T-helper 1 cell treated with Interleukin-12 subunit alpha and Interleukin-12 subunit beta and Interleukin-4 antibody, amounts not matched to agents 30 μg/mL and 1 μg/mL, for 36 hours (primary cell): ENCODE measurements at regions not wholly inside any gene's neighbourhood (a gene's known extent, or its start where the extent isn't known, plus 50 kb on each side); places are given as distances from the start of the nearest gene placed in this dataset.
"Not testable (repeated sequence)": the region's sequence is repeated elsewhere in the genome, so short reads cannot be mapped to it uniquely, and the experiment has no call there.

Source experiments
- H3K27ac Mint-ChIP-seq: one replicate; pipeline ENCODE4 v1.8.0; 2021; ENCODE audit warnings: mild to moderate bottlenecking, mixed read lengths
- H3K27me3 Mint-ChIP-seq: one replicate; pipeline ENCODE4 v1.8.0; 2021; ENCODE audit warnings: low read depth, mixed read lengths
- H3K36me3 Mint-ChIP-seq: one replicate; pipeline ENCODE4 v1.8.0; 2021; ENCODE audit warnings: low read depth, mixed read lengths
- H3K4me1 Mint-ChIP-seq: one replicate; pipeline ENCODE4 v1.8.0; 2021; ENCODE audit warnings: low read depth, mixed read lengths
- H3K4me3 Mint-ChIP-seq: one replicate; pipeline ENCODE4 v1.8.0; 2021; ENCODE audit warnings: mild to moderate bottlenecking, moderate library complexity, mixed read lengths
- H3K9me3 Mint-ChIP-seq: one replicate; pipeline ENCODE4 v1.8.0; 2021; ENCODE audit warnings: mixed read lengths

DNA sequence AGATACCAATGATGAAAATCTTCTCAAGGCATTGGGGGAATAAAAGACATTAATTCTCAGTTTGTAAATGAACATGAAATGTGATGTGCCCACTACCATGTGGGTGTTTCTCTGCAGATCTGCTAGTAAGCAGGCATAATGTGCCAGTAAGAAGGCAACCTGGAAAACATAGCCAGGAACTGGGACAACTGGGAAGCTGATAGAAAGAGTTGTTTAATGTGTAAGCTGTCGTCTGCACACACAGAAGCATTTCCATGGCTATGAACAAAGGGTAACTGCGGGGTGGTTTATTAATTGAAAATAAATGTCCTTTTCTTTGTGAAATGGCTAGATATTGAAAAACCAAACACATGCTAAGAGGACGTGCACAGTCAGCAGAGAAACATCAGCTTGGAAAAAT is 52.0 kb downstream of the ZC3H11B start:
- H3K36me3 Mint-ChIP-seq = no peaks in the 10 kb centered on the region
- H3K27me3 Mint-ChIP-seq = no peaks in the 10 kb centered on the region
- no peaks in the 10 kb centered on the region for H3K9me3 Mint-ChIP-seq
- H3K27ac Mint-ChIP-seq = no peak overlapping the region
- no peak overlapping the region for H3K4me3 Mint-ChIP-seq
- H3K4me1 Mint-ChIP-seq = no peaks in the 10 kb centered on the region

DNA sequence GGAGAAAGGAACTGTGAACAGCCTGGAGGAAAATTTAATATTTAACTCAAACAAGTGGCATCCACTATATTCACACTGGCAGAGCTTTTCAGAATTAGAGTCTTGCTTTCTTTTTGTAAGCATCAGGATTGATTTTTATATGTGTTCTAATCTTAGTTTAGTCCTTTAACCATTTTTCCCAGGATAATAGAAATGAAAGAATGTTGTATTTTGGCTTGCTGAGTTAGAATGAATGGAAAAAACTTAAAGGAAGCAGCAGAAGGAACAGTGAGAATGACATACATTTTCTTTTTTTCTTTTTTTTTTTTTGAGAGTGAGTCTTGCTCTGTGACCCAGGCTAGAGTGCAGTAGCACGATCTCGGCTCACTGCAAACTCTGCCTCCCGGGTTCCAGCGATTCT is 53.0 kb downstream of the ZC3H11B start:
- no peak overlapping the region for H3K27ac Mint-ChIP-seq
- H3K4me3 Mint-ChIP-seq = no peak overlapping the region
- H3K36me3 Mint-ChIP-seq = no peaks in the 10 kb centered on the region
- no peaks in the 10 kb centered on the region for H3K9me3 Mint-ChIP-seq
- no peaks in the 10 kb centered on the region for H3K27me3 Mint-ChIP-seq
- H3K4me1 Mint-ChIP-seq = no peaks in the 10 kb centered on the region

DNA sequence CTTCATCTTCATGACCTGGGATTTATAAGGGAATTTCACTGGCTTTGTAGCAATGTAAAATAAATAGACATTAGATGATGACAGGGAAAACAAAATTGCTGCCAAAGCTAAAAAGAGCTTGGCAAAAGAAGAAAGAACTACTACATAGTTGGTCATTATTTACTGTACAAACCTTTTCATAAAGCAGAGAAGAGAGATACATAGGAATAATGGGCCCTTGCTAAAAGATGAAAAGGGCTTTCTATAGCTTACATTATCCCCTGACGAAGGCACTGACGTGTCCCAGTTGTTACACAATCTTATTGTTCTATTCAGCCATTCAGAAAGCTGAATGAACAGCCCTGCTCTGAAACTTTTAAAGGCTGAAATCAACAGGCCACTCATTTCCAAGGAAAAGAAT is 57.1 kb downstream of the ZC3H11B start:
- Mint-ChIP-seq H3K9me3 (no peaks in the 10 kb centered on the region), H3K27ac (no peak overlapping the region), H3K4me1 (no peaks in the 10 kb centered on the region), H3K36me3 (no peaks in the 10 kb centered on the region), H3K27me3 (no peaks in the 10 kb centered on the region), H3K4me3 (no peak overlapping the region)

GRCh38 chr1:219555031-219555692 is 57.7 kb downstream of the ZC3H11B start:
- no peaks in the 10 kb centered on the region for H3K27me3 Mint-ChIP-seq
- H3K36me3 Mint-ChIP-seq = no peaks in the 10 kb centered on the region
- H3K9me3 Mint-ChIP-seq = no peaks in the 10 kb centered on the region
- no peaks in the 10 kb centered on the region for H3K4me1 Mint-ChIP-seq
- no peak overlapping the region for H3K27ac Mint-ChIP-seq
- no peak overlapping the region for H3K4me3 Mint-ChIP-seq

- H3K4me1 Mint-ChIP-seq = no peaks in the 10 kb centered on the region
- H3K36me3 Mint-ChIP-seq = no peaks in the 10 kb centered on the region
- H3K4me3 Mint-ChIP-seq = no peak overlapping the region
- no peaks in the 10 kb centered on the region for H3K27me3 Mint-ChIP-seq
- no peaks in the 10 kb centered on the region for H3K9me3 Mint-ChIP-seq
- no peak overlapping the region for H3K27ac Mint-ChIP-seq
Observed at GRCh38 chr1:219553934-219554502, 58.9 kb downstream of the ZC3H11B start.

DNA sequence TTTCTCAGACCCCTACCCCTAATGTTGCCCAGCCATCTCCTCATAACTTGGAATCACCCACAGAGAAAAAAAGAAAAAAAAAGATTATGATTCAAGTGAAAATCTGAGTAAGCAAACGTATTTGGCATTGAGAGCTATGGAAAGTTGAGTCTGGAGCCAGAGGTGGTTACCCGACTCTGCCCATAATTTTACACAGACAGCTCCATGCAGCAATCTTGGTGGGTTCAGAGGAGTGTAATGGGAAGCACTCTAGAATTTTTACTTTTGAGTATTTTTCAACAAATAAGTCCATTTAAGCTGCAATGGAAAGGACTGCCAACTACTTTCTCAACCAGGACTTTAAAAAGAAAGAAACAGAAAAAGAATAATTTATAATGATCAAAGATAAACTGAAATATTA is 62.7 kb downstream of the ZC3H11B start:
- Mint-ChIP-seq H3K36me3 (no peaks in the 10 kb centered on the region), H3K9me3 (no peaks in the 10 kb centered on the region), H3K4me1 (no peaks in the 10 kb centered on the region)

GRCh38 chr1:219549215-219549614 is 63.7 kb downstream of the ZC3H11B start:
- no peaks in the 10 kb centered on the region for H3K9me3 Mint-ChIP-seq
- H3K4me1 Mint-ChIP-seq = no peaks in the 10 kb centered on the region
- H3K36me3 Mint-ChIP-seq = no peaks in the 10 kb centered on the region
- H3K27me3 Mint-ChIP-seq = no peaks in the 10 kb centered on the region
- H3K27ac Mint-ChIP-seq = no peak overlapping the region
- no peak overlapping the region for H3K4me3 Mint-ChIP-seq

More for the DNA sequence above, 62.7 kb downstream of the ZC3H11B start:
- Mint-ChIP-seq H3K27ac (no peak overlapping the region), H3K4me3 (no peak overlapping the region), H3K27me3 (no peaks in the 10 kb centered on the region)

GRCh38 chr1:219548386-219548785 is 64.5 kb downstream of the ZC3H11B start:
- H3K4me3 Mint-ChIP-seq = no peak overlapping the region
- H3K4me1 Mint-ChIP-seq = no peaks in the 10 kb centered on the region
- H3K27me3 Mint-ChIP-seq = no peaks in the 10 kb centered on the region
- no peaks in the 10 kb centered on the region for H3K9me3 Mint-ChIP-seq
- no peak overlapping the region for H3K27ac Mint-ChIP-seq
- no peaks in the 10 kb centered on the region for H3K36me3 Mint-ChIP-seq

GRCh38 chr1:219545756-219546155 is 67.1 kb downstream of the ZC3H11B start:
- not testable (repeated sequence) for H3K27ac Mint-ChIP-seq, H3K4me3 Mint-ChIP-seq, H3K9me3 Mint-ChIP-seq, H3K27me3 Mint-ChIP-seq, H3K36me3 Mint-ChIP-seq, H3K4me1 Mint-ChIP-seq

- no peaks in the 10 kb centered on the region for H3K36me3 Mint-ChIP-seq
- no peak overlapping the region for H3K27ac Mint-ChIP-seq
- H3K9me3 Mint-ChIP-seq = no peaks in the 10 kb centered on the region
- H3K27me3 Mint-ChIP-seq = no peaks in the 10 kb centered on the region
- H3K4me3 Mint-ChIP-seq = no peak overlapping the region
- no peaks in the 10 kb centered on the region for H3K4me1 Mint-ChIP-seq
Observed at GRCh38 chr1:219544163-219544846, 68.6 kb downstream of the ZC3H11B start.

DNA sequence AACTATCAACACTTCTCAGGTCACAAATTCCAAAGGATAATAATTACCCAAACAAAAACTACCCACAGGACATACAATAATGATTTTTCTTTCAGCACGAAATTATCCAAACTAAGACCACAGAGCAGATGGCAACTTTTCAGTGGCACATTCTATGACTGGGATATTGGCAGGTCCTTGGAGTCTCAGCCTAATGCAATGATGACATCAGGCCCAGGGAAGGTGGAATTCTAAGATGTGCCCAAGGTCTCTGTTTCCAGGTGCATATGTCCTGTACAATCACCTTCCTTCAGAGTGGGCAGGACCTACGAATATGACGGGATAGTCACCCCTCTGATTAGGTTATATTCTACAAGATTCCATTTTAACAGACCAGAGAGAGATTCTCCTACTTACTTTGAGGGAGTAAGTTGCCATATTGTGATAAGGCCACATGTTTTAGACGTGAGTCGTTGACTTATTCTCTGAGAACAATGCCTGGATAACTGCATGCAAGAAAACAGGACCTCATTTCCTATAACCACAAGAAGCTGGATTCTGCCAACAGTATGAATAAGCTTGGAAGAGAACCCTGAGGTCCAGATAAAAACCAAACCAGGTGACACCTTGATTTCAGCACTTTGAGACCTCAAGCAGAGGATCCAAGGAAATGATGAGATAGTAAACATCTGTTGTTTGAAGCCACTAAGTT is 69.9 kb downstream of the ZC3H11B start:
- H3K27ac Mint-ChIP-seq = no peak overlapping the region
- no peaks in the 10 kb centered on the region for H3K9me3 Mint-ChIP-seq
- H3K27me3 Mint-ChIP-seq = no peaks in the 10 kb centered on the region
- no peaks in the 10 kb centered on the region for H3K36me3 Mint-ChIP-seq
- no peaks in the 10 kb centered on the region for H3K4me1 Mint-ChIP-seq
- no peak overlapping the region for H3K4me3 Mint-ChIP-seq

DNA sequence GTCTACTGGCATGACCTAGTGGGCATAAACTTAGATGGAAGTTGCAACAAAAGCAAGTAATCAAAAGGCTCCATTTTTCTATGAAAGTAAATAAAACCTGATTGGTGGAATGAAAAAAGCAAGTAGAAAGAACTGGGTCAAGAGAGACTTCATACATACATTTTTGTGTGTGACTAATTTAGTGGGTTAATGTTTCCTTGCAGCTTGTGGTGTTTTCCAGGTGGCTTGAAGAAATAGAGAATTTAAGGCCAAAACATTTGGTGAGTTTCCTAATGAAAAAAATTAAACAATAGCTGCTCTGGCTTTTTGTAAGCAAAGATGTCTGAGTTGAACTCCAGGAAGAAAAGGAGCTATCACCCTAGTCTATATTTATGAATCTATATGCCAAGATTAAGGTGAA is 71.0 kb downstream of the ZC3H11B start:
- Mint-ChIP-seq H3K9me3 (no peaks in the 10 kb centered on the region), H3K36me3 (no peaks in the 10 kb centered on the region), H3K27ac (no peak overlapping the region), H3K4me1 (no peaks in the 10 kb centered on the region), H3K27me3 (no peaks in the 10 kb centered on the region), H3K4me3 (no peak overlapping the region)

- Mint-ChIP-seq H3K4me1 (no peaks in the 10 kb centered on the region), H3K27me3 (no peaks in the 10 kb centered on the region), H3K9me3 (no peaks in the 10 kb centered on the region), H3K27ac (no peak overlapping the region), H3K36me3 (no peaks in the 10 kb centered on the region), H3K4me3 (no peak overlapping the region)
Observed at GRCh38 chr1:219539645-219540254, 73.2 kb downstream of the ZC3H11B start.

DNA sequence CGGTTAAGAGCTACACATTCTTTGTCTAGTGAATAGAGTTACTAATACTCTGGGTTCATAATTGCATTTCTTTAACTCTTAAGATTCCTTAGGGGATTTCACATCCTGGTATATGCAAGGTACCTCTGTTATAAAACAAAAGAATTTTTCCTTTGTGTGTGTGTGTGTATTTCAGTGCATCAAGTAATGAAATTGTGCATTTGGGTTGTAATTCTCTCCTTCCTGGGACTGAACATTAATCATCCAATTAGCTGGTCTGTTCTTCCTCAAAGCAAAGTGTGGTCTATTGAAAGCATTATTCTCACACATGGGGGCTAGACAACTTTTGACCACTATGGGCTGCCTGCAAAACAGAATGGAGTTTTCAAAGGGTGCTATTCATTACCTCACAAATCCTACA is 74.0 kb downstream of the ZC3H11B start:
- no peaks in the 10 kb centered on the region for H3K9me3 Mint-ChIP-seq
- no peak overlapping the region for H3K4me3 Mint-ChIP-seq
- H3K27ac Mint-ChIP-seq = no peak overlapping the region
- H3K4me1 Mint-ChIP-seq = no peaks in the 10 kb centered on the region
- H3K27me3 Mint-ChIP-seq = no peaks in the 10 kb centered on the region
- H3K36me3 Mint-ChIP-seq = no peaks in the 10 kb centered on the region
